Aorta (tissue), 5 donors: ENCODE measurements at regions not wholly inside any gene's neighbourhood (a gene's known extent, or its start where the extent isn't known, plus 50 kb on each side); places are given as distances from the start of the nearest gene placed in this dataset.

Experiments
- ATAC-seq: fragments of 200-7000 bp; cut with Tn5 transposase; one replicate; pipeline ENCODE4 v1.9.1; 2022; ENCODE audit warnings: moderate library complexity; ENCODE audit not compliant: low FRiP score
- DNase-seq, 2 donors: peaks; one replicate each; pipeline ENCODE4 v3.0.0-alpha.2; 2020
- H3K27ac ChIP-seq, 2 donors: one replicate each; pipeline ENCODE4 v1.5.1; 2013; ENCODE audit warnings: low read length in 2 of 2, mild to moderate bottlenecking in 2 of 2, moderate library complexity in 2 of 2, control low read depth in 1 of 2, inconsistent platforms in 1 of 2, low read depth in 1 of 2
- H3K27me3 ChIP-seq, 2 donors: one replicate each; pipeline ENCODE4 v1.6.1; 2013; ENCODE audit warnings: control low read depth in 1 of 2, low read length in 1 of 2, mild to moderate bottlenecking in 1 of 2, moderate library complexity in 1 of 2; ENCODE audit not compliant: insufficient read depth in 2 of 2, control insufficient read depth in 1 of 2
- H3K36me3 ChIP-seq, 2 donors: one replicate each; pipeline ENCODE4 v1.6.1; 2013; ENCODE audit warnings: control low read depth in 1 of 2, low read length in 1 of 2, mild to moderate bottlenecking in 1 of 2; ENCODE audit not compliant: insufficient read depth in 2 of 2, control insufficient read depth in 1 of 2
- H3K4me1 ChIP-seq, 2 donors: one replicate each; pipeline ENCODE4 v1.6.1; 2013; ENCODE audit warnings: low read length in 2 of 2, control low read depth in 1 of 2, mild to moderate bottlenecking in 1 of 2, moderate library complexity in 1 of 2; ENCODE audit not compliant: insufficient read depth in 2 of 2, control insufficient read depth in 1 of 2
- H3K4me3 ChIP-seq, 2 donors: one replicate each; pipeline ENCODE4 v1.5.1; 2013; ENCODE audit warnings: low read length in 2 of 2, control low read depth in 1 of 2, mild to moderate bottlenecking in 1 of 2
- H3K9me3 ChIP-seq: one replicate; pipeline ENCODE4 v1.6.1; 2013; ENCODE audit warnings: mild to moderate bottlenecking, low read length; ENCODE audit not compliant: control insufficient read depth
- WGBS, 2 donors: extraction: QIAGEN DNeasy Blood & Tissue Kit; methylation state at CpG; one replicate each; pipeline ENCODE4 v1.1.7; 2013; 5-methylcytosine and 5-hydroxymethylcytosine counted together
- intact Hi-C, 2 donors: fragments of 100-400 bp; cut with DNase I; formaldehyde crosslinking; loops; one replicate each; pipeline versions ENCODE4 v1.14.2 to v1.15.0; 2022
- donor health status: healthy with polysubstance abuse.
- donor health status: Bipolar disorder and iron deficiency.
- donor health status: DM: no; HTN: no; CAD: no.
- donor health status: DM: no; HTN: no; CAD: no.
- donor health status: DM: yes; HTN: yes; CAD: no.

DNA sequence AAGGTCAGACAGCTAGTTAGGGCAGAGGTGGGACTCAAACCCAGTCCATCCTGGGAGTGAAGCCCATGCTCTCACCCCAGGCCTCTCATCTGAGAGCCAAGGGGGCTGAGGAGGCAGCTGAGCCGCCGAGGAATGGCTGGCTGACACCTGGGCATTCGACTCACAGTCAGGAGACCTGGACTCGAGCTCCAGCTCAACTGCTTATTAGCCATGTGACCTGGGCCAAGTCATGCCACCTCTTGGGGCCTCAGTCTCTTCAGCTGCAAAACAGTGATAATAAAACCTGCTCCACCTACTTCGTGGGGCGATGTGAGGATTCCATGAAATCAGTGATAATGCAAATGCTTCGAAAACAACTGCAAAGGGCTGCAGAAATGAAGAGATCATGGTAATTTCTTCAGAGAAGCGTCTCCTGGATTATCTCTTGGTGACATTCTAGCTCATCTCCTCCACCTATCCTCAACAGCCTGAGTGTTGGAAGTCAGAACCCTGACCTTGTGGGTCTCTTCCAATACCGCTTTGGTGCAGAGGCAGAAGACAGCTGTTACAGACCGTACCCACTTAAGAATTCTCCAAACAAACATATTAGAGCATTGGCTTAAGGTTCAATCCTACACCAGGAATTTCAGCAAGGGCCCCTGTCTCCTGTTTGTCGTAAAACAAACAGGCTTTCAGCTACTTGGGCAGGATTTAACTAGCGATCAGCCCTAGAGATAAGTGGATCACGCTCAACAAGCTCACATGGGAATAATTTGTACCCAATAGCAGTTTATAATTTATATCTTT lies 60.0 kb upstream of the PIM1 start:
- Histone ChIP-seq H3K4me1 (no peaks in the 10 kb centered on the region), H3K9me3 (no peaks in the 10 kb centered on the region), H3K4me3 (no peak overlapping the region), H3K36me3 (no peaks in the 10 kb centered on the region), H3K27ac (no peak overlapping the region), H3K27me3 (no peaks in the 10 kb centered on the region)
- ATAC-seq (no peak), DNase-seq (no peak)
- intact Hi-C loops: no loop called here
- 88 to 89% methylated on average over 13 of the region's 13 CpGs for WGBS, 2 donors

DNA sequence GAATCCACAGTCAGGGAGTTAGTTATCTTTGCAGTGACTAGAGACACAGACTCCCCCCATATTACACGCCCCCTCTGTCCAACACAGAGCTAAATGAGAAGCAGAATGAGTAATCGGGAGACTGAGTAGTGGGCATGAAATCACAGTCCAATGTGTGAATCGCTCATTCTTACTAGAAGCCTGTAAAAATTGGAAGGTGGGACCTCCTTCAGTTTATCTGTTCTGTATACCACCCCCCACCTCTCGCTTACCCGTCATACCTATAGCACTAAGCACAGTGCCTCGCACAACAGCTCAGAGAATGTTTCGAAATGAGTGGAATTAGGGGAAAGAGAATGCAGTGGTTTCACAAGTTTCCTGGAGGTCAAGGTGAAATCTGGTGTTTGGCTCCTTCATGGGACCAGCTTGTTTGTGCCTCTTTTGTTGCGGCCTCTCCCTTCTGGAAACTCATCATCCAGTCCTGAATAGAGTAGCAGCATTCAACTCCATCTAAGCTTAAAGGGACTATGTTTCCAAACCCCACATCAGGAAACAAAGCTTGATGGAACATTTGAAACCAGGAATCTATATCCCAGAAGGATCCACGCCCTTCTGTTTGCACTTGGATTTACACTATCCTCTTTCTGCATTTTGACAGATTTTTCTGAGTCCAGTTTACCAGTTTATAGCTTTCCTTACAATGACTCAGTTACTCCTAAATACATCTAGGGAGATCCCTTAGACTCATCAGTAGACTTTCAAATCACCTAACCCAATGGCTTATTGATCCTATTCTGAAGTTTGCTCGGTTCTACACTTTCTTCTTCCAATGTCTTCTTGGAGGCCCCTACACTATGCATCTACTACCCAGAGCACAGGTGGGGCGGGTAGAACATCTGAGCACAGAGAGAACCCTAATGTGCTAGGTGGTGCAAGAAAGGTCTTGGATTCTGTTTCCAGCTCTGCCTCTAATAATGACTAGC lies 59.2 kb upstream of the PIM1 start:
- Histone ChIP-seq H3K27ac (no peak overlapping the region), H3K36me3 (no peaks in the 10 kb centered on the region), H3K4me3 (no peak overlapping the region), H3K27me3 (no peaks in the 10 kb centered on the region), H3K4me1 (no peaks in the 10 kb centered on the region), H3K9me3 (no peaks in the 10 kb centered on the region)
- no peak for DNase-seq
- intact Hi-C loops: no loop called here
- WGBS, 2 donors: 83% methylated on average over 11 of the region's 11 CpGs
- no peak for ATAC-seq

GRCh38 chr6:37113976-37114375 lies 56.0 kb upstream of the PIM1 start:
- no peaks in the 10 kb centered on the region for H3K36me3 ChIP-seq
- ATAC-seq: no peak
- no peak overlapping the region for H3K4me3 ChIP-seq
- 93 to 97% methylated on average over 4 of the region's 4 CpGs for WGBS, 2 donors
- DNase-seq: no peak
- no peak overlapping the region for H3K27ac ChIP-seq
- no peaks in the 10 kb centered on the region for H3K27me3 ChIP-seq
- H3K4me1 ChIP-seq: no peaks in the 10 kb centered on the region
- no peaks in the 10 kb centered on the region for H3K9me3 ChIP-seq
- intact Hi-C loops: no loop called here

- 94% methylated on average over 4 of the region's 4 CpGs for WGBS, 2 donors
- Histone ChIP-seq H3K4me1 (no peaks in the 10 kb centered on the region), H3K4me3 (no peak overlapping the region), H3K27ac (no peak overlapping the region), H3K27me3 (no peaks in the 10 kb centered on the region), H3K36me3 (no peaks in the 10 kb centered on the region), H3K9me3 (no peaks in the 10 kb centered on the region)
- no peak for DNase-seq
- no peak for ATAC-seq
- intact Hi-C loops: no loop called here
Observed at GRCh38 chr6:37114612-37115011, 55.3 kb upstream of the PIM1 start.

GRCh38 chr6:37115236-37115895 lies 54.6 kb upstream of the PIM1 start:
- Histone ChIP-seq H3K4me1 (no peaks in the 10 kb centered on the region), H3K9me3 (no peaks in the 10 kb centered on the region), H3K4me3 (no peak overlapping the region), H3K36me3 (no peaks in the 10 kb centered on the region), H3K27me3 (no peaks in the 10 kb centered on the region), H3K27ac (no peak overlapping the region)
- intact Hi-C loops: no loop called here
- no peak for ATAC-seq
- 42 to 50% methylated on average over 10 of the region's 10 CpGs for WGBS, 2 donors
- DNase-seq: no peak

DNA sequence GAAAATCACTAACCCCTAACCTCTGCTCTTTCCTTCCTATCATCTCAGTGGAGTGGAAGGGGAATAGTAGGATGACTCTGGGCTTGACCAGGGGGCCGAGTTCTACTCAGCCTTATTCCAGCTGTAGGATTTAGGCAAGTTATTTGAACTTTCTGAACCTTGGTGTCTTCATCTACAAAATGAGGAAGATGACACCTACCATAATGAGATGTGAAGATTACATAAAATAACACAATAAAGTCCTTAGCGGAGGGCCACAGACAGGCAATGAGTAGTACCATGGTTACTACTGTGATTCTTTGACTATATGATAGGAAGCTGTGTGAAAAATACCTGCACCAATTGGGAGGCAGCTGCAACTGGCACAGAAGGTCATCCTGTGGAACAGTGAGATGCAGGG lies 53.6 kb upstream of the PIM1 start:
- Histone ChIP-seq H3K27me3 (no peaks in the 10 kb centered on the region), H3K4me1 (no peaks in the 10 kb centered on the region), H3K36me3 (no peaks in the 10 kb centered on the region), H3K9me3 (no peaks in the 10 kb centered on the region), H3K27ac (no peak overlapping the region), H3K4me3 (no peak overlapping the region)
- intact Hi-C loops: no loop called here
- no peak for DNase-seq
- no peak for ATAC-seq
- WGBS, 2 donors: 97 to 100% methylated on average over 2 of the region's 2 CpGs

DNA sequence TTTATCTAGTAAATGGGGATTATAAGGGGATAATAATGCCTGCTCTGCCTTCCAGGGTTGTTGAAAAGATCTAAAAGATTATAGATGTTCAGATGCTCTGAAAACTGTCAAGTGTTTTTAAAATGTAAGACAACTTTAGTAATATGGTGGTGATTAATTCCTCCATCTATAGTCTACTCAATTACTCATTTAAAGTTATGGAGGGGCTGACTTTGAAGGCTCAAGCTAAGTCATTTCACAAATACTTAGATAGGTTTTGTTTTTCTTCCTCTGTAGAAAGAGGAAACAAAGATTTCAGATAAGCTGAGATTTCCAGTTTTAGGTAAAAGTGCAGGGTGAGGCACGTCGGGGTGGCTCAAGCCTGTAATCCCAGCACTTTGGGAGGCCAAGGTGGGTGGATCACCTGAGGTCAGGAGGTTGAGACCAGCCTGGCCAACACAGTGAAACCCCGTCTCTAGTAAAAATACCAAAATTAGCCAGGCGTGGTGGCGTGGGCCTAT lies 50.5 kb upstream of the PIM1 start:
- no peak overlapping the region for H3K4me3 ChIP-seq
- ATAC-seq: no peak
- H3K27me3 ChIP-seq: no peaks in the 10 kb centered on the region
- no peaks in the 10 kb centered on the region for H3K36me3 ChIP-seq
- no peaks in the 10 kb centered on the region for H3K9me3 ChIP-seq
- intact Hi-C loops: no loop called here
- WGBS, 2 donors: 91 to 94% methylated on average over 5 of the region's 5 CpGs
- H3K27ac ChIP-seq: no peak overlapping the region
- no peaks in the 10 kb centered on the region for H3K4me1 ChIP-seq
- no peak for DNase-seq
